ENCODE measurements at regions not wholly inside any gene's neighbourhood (a gene's known extent, or its start where the extent isn't known, plus 50 kb on each side); places are given as distances from the start of the nearest gene placed in this dataset.

GRCh38 chr1:182141040-182141439, 79.5 kb upstream of the ZNF648 start:
- TF ChIP-seq, protein P1, sequence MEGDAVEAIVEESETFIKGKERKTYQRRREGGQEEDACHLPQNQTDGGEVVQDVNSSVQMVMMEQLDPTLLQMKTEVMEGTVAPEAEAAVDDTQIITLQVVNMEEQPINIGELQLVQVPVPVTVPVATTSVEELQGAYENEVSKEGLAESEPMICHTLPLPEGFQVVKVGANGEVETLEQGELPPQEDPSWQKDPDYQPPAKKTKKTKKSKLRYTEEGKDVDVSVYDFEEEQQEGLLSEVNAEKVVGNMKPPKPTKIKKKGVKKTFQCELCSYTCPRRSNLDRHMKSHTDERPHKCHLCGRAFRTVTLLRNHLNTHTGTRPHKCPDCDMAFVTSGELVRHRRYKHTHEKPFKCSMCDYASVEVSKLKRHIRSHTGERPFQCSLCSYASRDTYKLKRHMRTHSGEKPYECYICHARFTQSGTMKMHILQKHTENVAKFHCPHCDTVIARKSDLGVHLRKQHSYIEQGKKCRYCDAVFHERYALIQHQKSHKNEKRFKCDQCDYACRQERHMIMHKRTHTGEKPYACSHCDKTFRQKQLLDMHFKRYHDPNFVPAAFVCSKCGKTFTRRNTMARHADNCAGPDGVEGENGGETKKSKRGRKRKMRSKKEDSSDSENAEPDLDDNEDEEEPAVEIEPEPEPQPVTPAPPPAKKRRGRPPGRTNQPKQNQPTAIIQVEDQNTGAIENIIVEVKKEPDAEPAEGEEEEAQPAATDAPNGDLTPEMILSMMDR (optimal IDR thresholded peaks at IDR 0.05 in 1 of 3, IDR thresholded peaks at IDR 0.05 in 1 of 3, conservative IDR thresholded peaks at IDR 0.05 in 1 of 3; ENCODE audit: extremely low read depth in 1 of 3, insufficient read depth in 2 of 3, low read length in 3 of 3), result no peak
- TF ChIP-seq EZH2 (IDR thresholded peaks at IDR 0.05; ENCODE audit: low read length), result no peak

All from keratinocyte (primary cell).